ENCODE measurements at regions not wholly inside any gene's neighbourhood (a gene's known extent, or its start where the extent isn't known, plus 50 kb on each side); places are given as distances from the start of the nearest gene placed in this dataset.
A peak's percentile ranks its signal among the peaks of the same experiment; 100 is the strongest.

DNA sequence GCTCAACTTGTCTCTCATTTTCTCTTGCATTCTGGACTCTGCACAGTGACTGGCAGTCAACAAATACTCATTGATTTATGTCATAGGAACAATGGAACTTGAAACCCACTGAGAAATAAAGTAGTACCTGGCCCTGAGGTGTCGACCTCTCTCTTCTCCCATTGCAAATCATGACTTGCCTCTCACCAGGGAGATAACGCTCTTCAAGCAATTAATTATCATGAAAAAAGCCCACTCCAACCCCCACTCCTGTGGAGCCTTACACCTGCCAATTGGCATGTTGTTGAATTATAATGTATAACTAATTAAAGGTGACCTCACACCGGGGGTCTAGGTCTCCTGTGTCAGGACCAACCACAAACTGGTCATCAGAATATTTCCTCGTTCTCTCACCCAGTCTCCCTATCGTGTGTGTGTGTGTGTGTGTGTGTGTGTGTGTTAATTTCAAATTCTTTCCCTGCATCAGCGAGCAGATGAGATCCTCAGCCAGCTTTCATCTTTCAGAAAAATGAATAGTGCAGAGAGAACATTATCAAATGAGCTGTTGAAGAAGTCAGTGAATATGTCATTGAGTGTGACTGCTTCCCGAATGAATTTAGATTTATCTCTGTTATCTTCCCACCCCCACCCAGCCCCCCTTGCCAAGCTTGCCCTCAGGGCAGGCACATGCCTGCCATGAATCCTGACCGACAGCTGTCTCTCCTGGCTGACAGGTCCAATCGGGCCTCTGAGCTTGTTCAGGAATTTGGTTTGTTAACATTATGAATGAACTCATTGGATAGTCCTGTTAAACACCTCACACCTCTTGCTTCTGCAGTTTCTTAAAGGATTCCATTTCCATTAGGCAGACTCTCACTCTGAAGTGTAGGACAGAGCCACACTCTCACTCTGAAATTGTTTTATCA lies 357.4 kb downstream of the INSC start:
- H4K20me1 ChIP-seq (ENCODE audit: insufficient read depth, low read length) = no peaks in the 10 kb centered on the region
- H3K36me3 ChIP-seq (replicated peaks in 1 of 2; ENCODE audit: control insufficient read depth in 1 of 2, insufficient read depth in 2 of 2, low read length in 2 of 2) = no peaks in the 10 kb centered on the region
- no peaks in the 10 kb centered on the region for H3K9me3 ChIP-seq (replicated peaks in 1 of 2; ENCODE audit: control insufficient read depth in 1 of 2, insufficient read depth in 1 of 2, low read length in 2 of 2)
- DNase-seq = no peak
- Mint-ChIP-seq H3K4me3 (no peak overlapping the region), H3K36me3 (no peaks in the 10 kb centered on the region), H3K27me3 (ENCODE audit: low read depth in 3 of 3) (peaks cover 1 to 4% (median 1%) of the 10 kb centered on the region in 3 donors), H3K27ac (peak overlapping the region in 1 of 7 donors; percentile 25), H3K4me1 (no peaks in the 10 kb centered on the region), H3K9me3 (peaks cover 0 to 4% (median 0%) of the 10 kb centered on the region in 7 donors)
- H3K4me2 ChIP-seq (replicated peaks; ENCODE audit: extremely low read depth, low read length, poor library complexity, severe bottlenecking) = no peak overlapping the region
- H3K27me3 ChIP-seq (ENCODE audit: control insufficient read depth in 2 of 2, insufficient read depth in 2 of 2, low read length in 2 of 2) = no peaks in the 10 kb centered on the region
- no peaks in the 10 kb centered on the region for H3K4me1 ChIP-seq (ENCODE audit: control insufficient read depth in 1 of 2, insufficient read depth in 2 of 2, low read length in 2 of 2)
- H3K9ac ChIP-seq (ENCODE audit: insufficient read depth, low read length, poor library complexity, severe bottlenecking) = no peak overlapping the region
- no peak overlapping the region for H3K4me3 ChIP-seq (replicated peaks in 1 of 3; ENCODE audit: low read depth in 2 of 3, low read length in 3 of 3)
- H3K79me2 ChIP-seq (ENCODE audit: insufficient read depth, low read length) = no peaks in the 10 kb centered on the region
- TF ChIP-seq, protein P1, sequence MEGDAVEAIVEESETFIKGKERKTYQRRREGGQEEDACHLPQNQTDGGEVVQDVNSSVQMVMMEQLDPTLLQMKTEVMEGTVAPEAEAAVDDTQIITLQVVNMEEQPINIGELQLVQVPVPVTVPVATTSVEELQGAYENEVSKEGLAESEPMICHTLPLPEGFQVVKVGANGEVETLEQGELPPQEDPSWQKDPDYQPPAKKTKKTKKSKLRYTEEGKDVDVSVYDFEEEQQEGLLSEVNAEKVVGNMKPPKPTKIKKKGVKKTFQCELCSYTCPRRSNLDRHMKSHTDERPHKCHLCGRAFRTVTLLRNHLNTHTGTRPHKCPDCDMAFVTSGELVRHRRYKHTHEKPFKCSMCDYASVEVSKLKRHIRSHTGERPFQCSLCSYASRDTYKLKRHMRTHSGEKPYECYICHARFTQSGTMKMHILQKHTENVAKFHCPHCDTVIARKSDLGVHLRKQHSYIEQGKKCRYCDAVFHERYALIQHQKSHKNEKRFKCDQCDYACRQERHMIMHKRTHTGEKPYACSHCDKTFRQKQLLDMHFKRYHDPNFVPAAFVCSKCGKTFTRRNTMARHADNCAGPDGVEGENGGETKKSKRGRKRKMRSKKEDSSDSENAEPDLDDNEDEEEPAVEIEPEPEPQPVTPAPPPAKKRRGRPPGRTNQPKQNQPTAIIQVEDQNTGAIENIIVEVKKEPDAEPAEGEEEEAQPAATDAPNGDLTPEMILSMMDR (IDR thresholded peaks at IDR 0.05) = no peak
- no peak overlapping the region for H3K27ac ChIP-seq (ENCODE audit: low read depth in 1 of 2, low read length in 2 of 2)
- whole genome bisulfite sequencing (ENCODE audit: insufficient coverage) = no CpG with 5 or more reads among the region's 9 CpGs
- intact Hi-C loops (cut with micrococcal nuclease) = no loop called here
- no peak overlapping the region for H2AFZ ChIP-seq (ENCODE audit: insufficient read depth, low read depth, low read length, poor library complexity, severe bottlenecking)

DNA sequence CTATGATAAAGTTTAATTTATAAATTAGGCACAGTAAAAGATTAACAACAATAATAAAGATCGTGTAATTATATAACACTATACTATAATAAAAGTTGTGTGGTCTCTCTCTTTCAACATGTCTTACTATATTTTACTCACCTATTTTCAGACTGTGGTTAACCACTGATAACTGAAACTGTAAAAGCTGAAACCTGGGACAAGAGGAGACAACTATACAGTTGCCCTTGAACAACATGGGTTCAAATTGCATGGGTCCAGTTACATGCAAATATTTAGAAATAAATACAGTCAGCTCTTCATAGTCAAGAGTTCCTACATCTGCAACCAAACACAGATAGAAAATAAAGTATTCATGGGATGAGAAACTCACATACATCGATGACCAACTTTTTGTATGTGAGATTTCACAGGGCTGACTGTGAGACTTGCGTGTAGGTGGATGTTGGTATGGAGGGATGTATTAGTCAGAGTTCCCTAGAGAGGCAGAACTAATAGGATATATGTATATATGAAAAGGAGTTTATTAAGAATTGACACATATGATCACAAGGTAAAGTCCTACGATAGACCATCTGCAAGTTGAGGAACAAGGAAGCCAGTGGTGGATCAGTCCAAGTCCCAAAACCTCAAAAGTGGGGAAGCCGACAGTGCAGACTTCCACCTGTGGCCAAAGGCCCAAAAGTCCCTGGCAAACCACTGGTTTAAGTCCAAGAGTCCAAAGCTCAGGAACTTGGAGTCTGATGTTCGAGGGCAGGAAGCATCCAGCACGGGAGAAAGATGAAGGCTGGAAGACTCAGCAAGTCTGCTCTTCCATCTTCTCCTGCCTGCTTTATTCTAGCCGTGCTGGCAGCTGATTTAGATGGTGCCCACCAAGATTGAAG lies 359.5 kb downstream of the INSC start:
- Mint-ChIP-seq H3K4me3 (no peak overlapping the region), H3K36me3 (no peaks in the 10 kb centered on the region), H3K27me3 (ENCODE audit: low read depth in 3 of 3) (peaks cover 1 to 4% (median 3%) of the 10 kb centered on the region in 3 donors), H3K4me1 (no peaks in the 10 kb centered on the region), H3K9me3 (peaks cover 0 to 6% (median 2%) of the 10 kb centered on the region in 7 donors), H3K27ac (no peak overlapping the region)
- Histone ChIP-seq H3K79me2 (ENCODE audit: insufficient read depth, low read length) (no peaks in the 10 kb centered on the region), H3K36me3 (replicated peaks in 1 of 2; ENCODE audit: control insufficient read depth in 1 of 2, insufficient read depth in 2 of 2, low read length in 2 of 2) (no peaks in the 10 kb centered on the region), H3K4me3 (replicated peaks in 1 of 3; ENCODE audit: low read depth in 2 of 3, low read length in 3 of 3) (no peak overlapping the region), H3K27ac (ENCODE audit: low read depth in 1 of 2, low read length in 2 of 2) (no peak overlapping the region), H3K4me1 (ENCODE audit: control insufficient read depth in 1 of 2, insufficient read depth in 2 of 2, low read length in 2 of 2) (no peaks in the 10 kb centered on the region), H3K4me2 (replicated peaks; ENCODE audit: extremely low read depth, low read length, poor library complexity, severe bottlenecking) (no peak overlapping the region), H2AFZ (ENCODE audit: insufficient read depth, low read depth, low read length, poor library complexity, severe bottlenecking) (no peak overlapping the region), H4K20me1 (ENCODE audit: insufficient read depth, low read length) (no peaks in the 10 kb centered on the region), H3K27me3 (ENCODE audit: control insufficient read depth in 2 of 2, insufficient read depth in 2 of 2, low read length in 2 of 2) (no peaks in the 10 kb centered on the region), H3K9ac (ENCODE audit: insufficient read depth, low read length, poor library complexity, severe bottlenecking) (no peak overlapping the region), H3K9me3 (replicated peaks in 1 of 2; ENCODE audit: control insufficient read depth in 1 of 2, insufficient read depth in 1 of 2, low read length in 2 of 2) (no peaks in the 10 kb centered on the region)
- no peak for DNase-seq
- intact Hi-C loops (cut with micrococcal nuclease) = no loop called here
- 91% methylated on average over 6 of the region's 8 CpGs for WGBS (ENCODE audit: insufficient coverage)
- TF ChIP-seq, protein P1 (IDR thresholded peaks at IDR 0.05) = no peak
